ENCODE measurements at regions not wholly inside any gene's neighbourhood (a gene's known extent, or its start where the extent isn't known, plus 50 kb on each side); places are given as distances from the start of the nearest gene placed in this dataset.

GRCh38 chr10:44831581-44831980 is 79.6 kb upstream of the TMEM72 start:
- Mint-ChIP-seq H3K27ac (ENCODE audit: unreplicated experiment) (no peak overlapping the region), H3K4me3 (ENCODE audit: unreplicated experiment) (no peak overlapping the region), H3K4me1 (ENCODE audit: low read depth, unreplicated experiment) (no peaks in the 10 kb centered on the region), H3K9me3 (ENCODE audit: unreplicated experiment) (no peaks in the 10 kb centered on the region), H3K27me3 (ENCODE audit: unreplicated experiment) (no peaks in the 10 kb centered on the region), H3K36me3 (ENCODE audit: unreplicated experiment) (no peaks in the 10 kb centered on the region)
- no peak for DNase-seq
- no peak for TF ChIP-seq CTCF (IDR thresholded peaks at IDR 0.05; ENCODE audit: partially characterized antibody, unreplicated experiment)

GRCh38 chr10:44832595-44833390 is 78.3 kb upstream of the TMEM72 start:
- Mint-ChIP-seq H3K4me3 (ENCODE audit: unreplicated experiment) (no peak overlapping the region), H3K36me3 (ENCODE audit: unreplicated experiment) (no peaks in the 10 kb centered on the region), H3K9me3 (ENCODE audit: unreplicated experiment) (no peaks in the 10 kb centered on the region), H3K27ac (ENCODE audit: unreplicated experiment) (no peak overlapping the region), H3K27me3 (ENCODE audit: unreplicated experiment) (no peaks in the 10 kb centered on the region), H3K4me1 (ENCODE audit: low read depth, unreplicated experiment) (no peaks in the 10 kb centered on the region)
- no peak for DNase-seq
- no peak for TF ChIP-seq CTCF (IDR thresholded peaks at IDR 0.05; ENCODE audit: partially characterized antibody, unreplicated experiment)

GRCh38 chr10:44834131-44834530 is 77.0 kb upstream of the TMEM72 start:
- H3K4me1 Mint-ChIP-seq (ENCODE audit: low read depth, unreplicated experiment) = no peaks in the 10 kb centered on the region
- no peak for TF ChIP-seq CTCF (IDR thresholded peaks at IDR 0.05; ENCODE audit: partially characterized antibody, unreplicated experiment)
- no peaks in the 10 kb centered on the region for H3K9me3 Mint-ChIP-seq (ENCODE audit: unreplicated experiment)
- H3K27me3 Mint-ChIP-seq (ENCODE audit: unreplicated experiment) = no peaks in the 10 kb centered on the region
- no peak overlapping the region for H3K4me3 Mint-ChIP-seq (ENCODE audit: unreplicated experiment)
- no peaks in the 10 kb centered on the region for H3K36me3 Mint-ChIP-seq (ENCODE audit: unreplicated experiment)
- no peak for DNase-seq
- H3K27ac Mint-ChIP-seq (ENCODE audit: unreplicated experiment) = no peak overlapping the region

- Mint-ChIP-seq H3K36me3 (ENCODE audit: unreplicated experiment) (no peaks in the 10 kb centered on the region), H3K4me3 (ENCODE audit: unreplicated experiment) (no peak overlapping the region), H3K27ac (ENCODE audit: unreplicated experiment) (no peak overlapping the region), H3K27me3 (ENCODE audit: unreplicated experiment) (no peaks in the 10 kb centered on the region), H3K9me3 (ENCODE audit: unreplicated experiment) (no peaks in the 10 kb centered on the region), H3K4me1 (ENCODE audit: low read depth, unreplicated experiment) (no peaks in the 10 kb centered on the region)
- no peak for DNase-seq
- no peak for TF ChIP-seq CTCF (IDR thresholded peaks at IDR 0.05; ENCODE audit: partially characterized antibody, unreplicated experiment)
Observed at GRCh38 chr10:44835300-44835699, 75.8 kb upstream of the TMEM72 start.

GRCh38 chr10:44843484-44843883 is 67.7 kb upstream of the TMEM72 start:
- H3K27ac Mint-ChIP-seq (ENCODE audit: unreplicated experiment) = no peak overlapping the region
- no peak for DNase-seq
- H3K27me3 Mint-ChIP-seq (ENCODE audit: unreplicated experiment) = peaks cover 2% of the 10 kb centered on the region
- TF ChIP-seq CTCF (IDR thresholded peaks at IDR 0.05; ENCODE audit: partially characterized antibody, unreplicated experiment) = no peak
- no peak overlapping the region for H3K4me3 Mint-ChIP-seq (ENCODE audit: unreplicated experiment)
- no peaks in the 10 kb centered on the region for H3K4me1 Mint-ChIP-seq (ENCODE audit: low read depth, unreplicated experiment)
- no peaks in the 10 kb centered on the region for H3K36me3 Mint-ChIP-seq (ENCODE audit: unreplicated experiment)
- peaks cover 2% of the 10 kb centered on the region for H3K9me3 Mint-ChIP-seq (ENCODE audit: unreplicated experiment)

Measured in glutamatergic neuron (in vitro differentiated cells).